ENCODE measurements at regions not wholly inside any gene's neighbourhood (a gene's known extent, or its start where the extent isn't known, plus 50 kb on each side); places are given as distances from the start of the nearest gene placed in this dataset.
A peak's percentile ranks its signal among the peaks of the same experiment; 100 is the strongest.

GRCh38 chr6:12593771-12594529 is 122.6 kb upstream of the PHACTR1 start:
- no peak for DNase-seq

- DNase-seq = no peak
These were observed 122.1 kb upstream of the PHACTR1 start for GRCh38 chr6:12594530-12594893.

GRCh38 chr6:12595161-12595811 is 121.3 kb upstream of the PHACTR1 start:
- no peak for DNase-seq

GRCh38 chr6:12596731-12597130 is 119.8 kb upstream of the PHACTR1 start:
- DNase-seq = no peak

GRCh38 chr6:12598919-12599318 is 117.6 kb upstream of the PHACTR1 start:
- no peak for DNase-seq

GRCh38 chr6:12601881-12602280 is 114.7 kb upstream of the PHACTR1 start:
- DNase-seq = peak in 1 of 2 experiments; percentile 9

- DNase-seq = peak; percentile 70 to 84
These were observed 114.2 kb upstream of the PHACTR1 start for GRCh38 chr6:12602342-12602741.

- peak; percentile 63 to 69 for DNase-seq
These were observed 113.5 kb upstream of the PHACTR1 start for GRCh38 chr6:12602951-12603672.

GRCh38 chr6:12603673-12604049 is 112.9 kb upstream of the PHACTR1 start:
- DNase-seq = no peak

GRCh38 chr6:12605888-12606345 is 110.7 kb upstream of the PHACTR1 start:
- DNase-seq = peak; percentile 65 to 86

GRCh38 chr6:12606616-12607015 is 110.0 kb upstream of the PHACTR1 start:
- no peak for DNase-seq

- peak in 1 of 2 experiments; percentile 8 for DNase-seq
These were observed 108.3 kb upstream of the PHACTR1 start for GRCh38 chr6:12608016-12608860.

GRCh38 chr6:12608874-12609273 is 107.7 kb upstream of the PHACTR1 start:
- DNase-seq = no peak

- DNase-seq = no peak
These were observed 106.8 kb upstream of the PHACTR1 start for GRCh38 chr6:12609751-12610150.

GRCh38 chr6:12610862-12611261 is 105.7 kb upstream of the PHACTR1 start:
- DNase-seq = no peak

GRCh38 chr6:12613811-12614210 is 102.8 kb upstream of the PHACTR1 start:
- DNase-seq = no peak

GRCh38 chr6:12614456-12614855 is 102.1 kb upstream of the PHACTR1 start:
- DNase-seq = no peak

- DNase-seq = no peak
These were observed 98.3 kb upstream of the PHACTR1 start for GRCh38 chr6:12618296-12618695.

GRCh38 chr6:12621754-12622153 is 94.8 kb upstream of the PHACTR1 start:
- no peak for DNase-seq

GRCh38 chr6:12622566-12622965 is 94.0 kb upstream of the PHACTR1 start:
- peak; percentile 46 to 58 for DNase-seq

- no peak for DNase-seq
These were observed 92.3 kb upstream of the PHACTR1 start for GRCh38 chr6:12624142-12624837.

- DNase-seq = no peak
These were observed 89.5 kb upstream of the PHACTR1 start for GRCh38 chr6:12627053-12627452.

All from NCI-H526 (cell line).